Renal cortical epithelial cell (primary cell): ENCODE measurements at regions not wholly inside any gene's neighbourhood (a gene's known extent, or its start where the extent isn't known, plus 50 kb on each side); places are given as distances from the start of the nearest gene placed in this dataset.
"Not testable (repeated sequence)": the region's sequence is repeated elsewhere in the genome, so short reads cannot be mapped to it uniquely, and the experiment has no call there.

Experiments
- DNase-seq: peaks from one replicate; pipeline ENCODE4 v3.0.0-alpha.2; 2011; ENCODE audit warnings: low read depth

DNA sequence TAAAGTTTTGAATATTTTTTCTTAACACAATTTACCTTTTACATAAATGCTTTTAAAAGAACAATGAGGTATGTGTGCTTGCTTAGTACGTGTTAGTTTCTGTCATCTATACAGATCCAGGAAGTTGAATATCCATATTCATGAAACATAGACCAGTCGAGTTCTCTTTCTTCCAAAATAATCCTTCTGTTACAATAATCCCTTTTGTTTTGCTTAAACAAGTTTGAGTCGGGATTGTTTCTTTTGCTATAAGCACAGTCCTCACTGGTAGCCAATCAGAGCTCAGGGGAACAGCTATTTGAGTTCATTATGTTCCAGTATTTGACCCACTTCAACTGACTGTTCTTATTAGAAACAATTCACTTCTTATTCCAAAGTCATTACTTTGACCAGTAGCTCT, 214.7 kb upstream of the FLRT2 start:
- DNase-seq = no peak

DNA sequence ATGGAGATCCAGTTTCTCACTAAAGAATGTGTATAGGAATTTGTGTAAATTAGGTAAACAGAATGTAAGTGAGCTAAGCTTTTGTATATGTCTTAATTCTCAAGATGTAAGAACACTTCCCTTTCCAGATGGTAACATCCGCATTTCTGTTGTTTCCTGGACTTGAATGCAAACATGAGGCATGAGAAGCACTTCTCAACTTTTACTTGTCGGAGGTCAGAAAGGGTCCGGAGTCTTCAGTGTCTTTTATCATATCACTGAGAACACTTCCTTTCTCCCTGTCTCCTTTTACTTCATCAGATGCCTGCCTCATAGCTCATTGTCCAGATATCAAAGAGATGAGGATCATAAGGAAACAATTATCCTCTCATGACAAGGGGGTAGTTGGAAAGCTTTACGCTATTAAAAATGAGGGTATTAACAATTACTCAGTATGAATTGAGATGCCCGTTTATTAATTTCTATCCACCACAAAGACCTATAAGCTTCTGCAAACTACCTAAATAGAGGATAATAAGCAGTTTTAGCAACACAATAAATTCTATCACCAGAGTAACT, 214.1 kb upstream of the FLRT2 start:
- no peak for DNase-seq

DNA sequence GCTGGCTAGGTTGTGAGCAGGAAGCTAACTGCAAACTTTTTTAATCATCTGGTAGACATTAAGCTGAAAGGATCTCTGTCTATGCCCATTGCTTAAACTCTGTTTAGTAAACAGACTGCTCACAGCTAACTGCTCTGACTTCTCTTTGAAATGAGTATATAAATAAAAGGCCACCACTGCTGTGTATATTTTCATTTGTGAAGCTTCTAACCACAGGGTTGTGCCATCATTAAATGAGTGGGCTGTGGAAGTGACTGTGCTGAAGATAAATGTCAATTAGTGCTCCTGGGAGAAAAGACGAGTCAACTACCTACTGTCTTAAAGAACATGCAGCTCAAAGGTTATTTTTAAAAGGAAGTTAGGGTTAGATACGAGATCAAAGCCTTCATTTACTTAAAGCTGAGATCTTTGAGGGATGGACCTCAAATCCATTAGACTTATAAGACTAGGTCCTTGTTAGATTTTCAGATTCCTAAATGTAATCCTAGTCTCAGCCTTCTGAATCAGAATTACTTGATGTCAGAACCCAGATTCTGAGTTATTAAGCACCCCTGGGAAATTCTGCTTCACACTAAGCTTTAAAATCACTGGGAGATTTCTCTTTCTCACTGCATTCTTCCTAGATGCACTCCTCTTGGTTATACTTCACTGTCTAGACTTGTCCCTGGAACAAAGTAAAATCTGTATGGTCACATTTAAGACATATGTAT, 213.1 kb upstream of the FLRT2 start:
- peak; percentile 3 for DNase-seq

DNA sequence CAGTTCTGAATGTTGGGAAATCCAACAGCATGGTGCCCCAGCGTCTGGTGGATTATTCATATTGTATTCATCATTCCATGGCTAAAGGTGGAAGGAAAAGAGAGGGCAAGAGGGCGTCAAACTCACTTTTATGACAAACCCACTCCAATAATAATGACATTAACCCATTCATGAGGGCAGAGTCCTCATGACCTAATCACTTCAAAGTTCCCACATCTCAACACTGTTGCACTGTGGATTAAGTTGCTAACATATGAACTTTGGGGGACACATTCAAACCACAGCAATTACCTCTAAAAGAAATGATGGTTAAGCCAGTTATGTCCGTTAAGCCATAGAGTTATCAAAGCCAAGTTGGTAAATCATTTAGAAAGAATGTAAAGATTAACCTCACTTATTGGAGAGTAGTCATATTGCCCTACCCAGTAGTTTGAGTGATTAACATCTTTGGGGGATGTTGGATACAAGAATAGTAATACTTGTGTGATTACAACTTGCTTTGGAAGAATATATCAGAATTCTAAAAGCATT, 212.4 kb upstream of the FLRT2 start:
- DNase-seq = no peak

DNA sequence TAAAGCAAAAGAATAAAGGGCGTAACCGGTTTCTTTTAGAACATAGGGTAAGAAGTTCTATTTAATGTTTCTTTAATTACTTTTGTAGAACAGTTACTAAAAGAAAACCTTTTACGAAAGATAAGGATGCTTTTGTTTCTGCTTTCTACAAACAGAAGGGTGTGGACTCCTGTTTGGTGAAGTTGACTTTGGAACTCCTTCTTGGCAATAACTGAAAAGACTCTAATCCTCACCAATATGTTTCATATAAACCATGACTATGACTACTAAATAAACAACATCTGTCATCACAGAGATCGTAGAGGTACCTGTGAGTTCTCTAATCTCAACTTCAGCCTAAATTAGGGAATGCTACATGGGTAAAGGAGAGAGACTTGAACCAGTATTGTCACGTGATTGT, 210.8 kb upstream of the FLRT2 start:
- no peak for DNase-seq

DNA sequence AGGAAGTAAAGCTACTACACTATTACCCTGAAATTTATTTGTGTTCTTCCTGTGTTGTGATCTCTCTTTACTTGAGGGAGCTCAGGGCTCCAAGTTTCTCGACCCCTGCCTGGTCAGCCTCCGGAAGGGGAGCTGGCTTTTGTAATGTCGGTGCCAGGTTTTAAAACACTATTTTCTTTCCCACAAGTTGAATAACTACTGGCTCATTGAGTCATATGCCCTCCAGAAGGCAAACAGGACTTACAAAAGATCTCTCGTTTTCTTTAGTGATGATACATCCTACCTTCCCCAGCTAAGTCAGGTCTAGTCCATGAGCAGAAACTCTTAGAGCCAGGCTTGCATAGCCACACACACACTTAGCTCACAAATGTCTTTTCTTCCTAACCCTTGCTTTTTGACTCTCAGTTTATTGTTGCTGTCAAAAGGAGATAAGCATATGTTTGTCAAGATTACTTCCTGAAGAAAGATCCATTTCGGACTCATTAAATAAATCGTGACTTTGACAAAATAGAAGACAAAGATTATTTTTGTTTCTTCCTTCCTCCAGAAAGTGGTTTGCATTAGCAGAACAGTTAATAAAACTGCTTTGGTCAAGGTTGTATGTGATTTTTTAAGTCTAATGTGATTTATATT, 209.8 kb upstream of the FLRT2 start:
- DNase-seq = peak; percentile 71

DNA sequence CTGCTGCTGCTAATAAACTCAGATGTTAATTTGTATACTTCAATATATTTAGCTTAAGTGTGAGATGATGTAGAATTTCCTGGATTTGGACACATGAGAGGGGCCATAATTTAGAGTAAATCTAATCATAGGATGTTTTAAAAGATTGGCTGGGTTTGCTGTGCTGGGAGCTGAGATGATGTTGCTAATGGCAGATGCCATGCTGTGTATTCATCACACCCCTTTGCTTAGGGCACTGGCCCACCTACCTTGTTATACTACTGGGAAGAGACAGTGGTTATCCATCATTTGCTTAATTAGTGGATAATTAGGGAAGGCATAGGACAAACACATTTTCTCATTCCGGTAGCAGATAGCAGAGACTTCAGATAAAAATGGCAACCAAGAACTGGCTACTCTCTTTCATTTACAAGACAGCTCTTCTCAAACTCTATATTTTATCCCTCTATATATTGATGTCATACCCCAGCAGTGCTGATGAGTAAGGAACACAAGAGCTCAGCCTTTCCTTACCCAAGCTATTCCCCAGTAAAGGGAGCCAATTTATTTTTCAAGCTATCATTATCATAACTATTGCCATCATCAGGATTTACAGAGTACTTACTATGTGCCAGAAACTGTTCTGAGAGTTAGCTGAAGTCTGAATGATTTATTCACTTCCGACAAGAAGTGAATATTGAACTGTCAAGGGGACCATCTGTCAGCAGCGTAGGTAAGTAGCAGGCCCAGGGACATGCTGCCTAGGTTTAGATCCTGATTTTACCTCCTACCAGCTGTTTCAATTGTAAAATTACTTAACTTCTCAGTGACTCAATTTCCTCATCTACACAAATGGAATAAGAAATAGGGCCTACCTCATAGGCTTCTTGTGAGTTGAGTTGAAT, 204.6 kb upstream of the FLRT2 start:
- no peak for DNase-seq

DNA sequence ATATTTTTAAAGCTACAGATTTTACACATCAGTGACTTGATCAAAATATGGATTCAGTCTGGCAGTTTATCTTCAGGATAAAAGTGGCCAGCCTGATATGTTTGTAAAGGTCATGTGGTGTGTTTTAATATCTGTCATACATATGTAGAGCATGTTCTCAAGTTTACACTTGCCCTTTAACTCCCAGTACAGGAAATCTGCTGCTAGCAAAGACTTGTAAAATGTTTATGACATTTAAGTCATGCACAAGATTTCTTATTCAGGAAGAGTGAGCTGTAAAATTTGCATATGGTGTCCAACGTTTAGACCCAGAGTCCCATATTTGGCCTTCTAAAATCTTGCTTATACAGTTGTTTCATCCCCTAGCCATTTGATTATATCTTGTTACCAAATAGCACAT, 197.5 kb upstream of the FLRT2 start:
- no peak for DNase-seq

DNA sequence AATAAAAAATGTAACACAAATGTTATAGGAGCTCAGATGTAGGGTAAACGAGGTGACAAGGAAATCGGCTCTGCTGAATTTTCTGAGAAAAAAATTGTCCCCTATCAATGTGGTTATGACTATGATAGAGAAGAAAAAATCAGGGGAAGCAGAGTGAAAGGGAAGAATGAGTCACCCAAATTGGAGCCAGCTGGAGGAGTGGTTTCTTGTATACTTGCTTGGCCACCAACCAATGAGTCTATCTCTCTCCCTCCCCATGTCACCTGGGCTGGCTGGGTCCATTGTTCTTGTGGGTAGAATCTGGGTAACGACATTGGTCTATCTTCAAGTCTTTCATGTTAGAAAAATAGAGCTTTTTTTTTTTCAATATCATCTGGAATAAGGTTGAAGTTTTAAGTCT, 196.6 kb upstream of the FLRT2 start:
- no peak for DNase-seq

DNA sequence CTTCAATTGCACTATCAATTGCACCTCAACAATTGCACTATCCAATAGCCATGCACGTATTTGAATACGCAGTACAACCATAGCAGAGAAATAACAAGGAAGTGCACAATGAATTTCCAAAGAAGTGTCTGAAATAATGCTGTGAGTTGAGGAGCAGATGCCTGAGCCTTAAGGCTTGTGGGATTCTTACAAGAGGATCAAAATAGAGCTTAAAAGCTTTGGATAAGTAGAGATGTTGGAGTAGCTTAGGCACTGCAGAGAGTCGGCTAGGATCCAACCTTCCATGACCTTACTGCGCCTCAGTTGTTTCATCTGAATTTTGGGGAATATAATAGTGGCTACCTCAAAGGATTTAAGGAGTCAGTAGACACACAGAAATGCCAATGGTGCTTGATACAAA, 196.1 kb upstream of the FLRT2 start:
- DNase-seq = no peak

DNA sequence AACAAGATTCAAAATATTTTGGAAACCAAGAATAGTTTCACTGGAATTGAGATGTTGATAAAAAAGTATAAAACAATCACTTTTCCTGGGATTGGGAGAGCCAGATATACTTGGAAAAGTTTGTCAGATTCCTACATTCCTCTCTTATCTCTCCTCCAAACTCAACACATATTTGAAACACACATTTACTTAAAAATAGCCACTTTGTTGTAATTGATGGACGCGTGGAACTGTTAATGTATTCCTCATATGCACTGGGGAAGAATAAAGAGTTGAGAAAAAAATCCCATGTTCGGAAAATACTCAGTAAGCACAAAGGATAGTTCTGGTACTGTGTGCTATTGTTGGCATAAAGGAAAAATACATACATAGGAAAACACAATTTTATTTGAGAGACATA, 195.6 kb upstream of the FLRT2 start:
- no peak for DNase-seq

DNA sequence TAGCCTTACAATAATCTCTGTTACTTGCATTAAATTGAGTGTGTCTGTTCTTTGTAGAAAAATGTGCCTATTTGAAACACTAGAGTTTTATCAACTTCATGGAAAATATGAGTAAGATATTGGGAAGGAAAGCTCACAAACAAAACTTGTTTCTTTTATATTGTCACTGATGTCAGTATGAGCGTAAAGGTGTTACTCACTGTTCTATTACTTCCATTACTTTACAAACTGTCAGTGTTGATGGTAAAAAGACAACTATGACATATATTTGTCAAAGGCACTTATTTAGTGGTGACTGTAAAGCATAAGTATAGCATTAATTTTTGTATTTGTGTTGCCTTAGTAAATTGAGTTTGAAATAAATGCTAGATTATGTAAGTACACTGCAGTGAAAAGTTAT, 193.7 kb upstream of the FLRT2 start:
- no peak for DNase-seq

DNA sequence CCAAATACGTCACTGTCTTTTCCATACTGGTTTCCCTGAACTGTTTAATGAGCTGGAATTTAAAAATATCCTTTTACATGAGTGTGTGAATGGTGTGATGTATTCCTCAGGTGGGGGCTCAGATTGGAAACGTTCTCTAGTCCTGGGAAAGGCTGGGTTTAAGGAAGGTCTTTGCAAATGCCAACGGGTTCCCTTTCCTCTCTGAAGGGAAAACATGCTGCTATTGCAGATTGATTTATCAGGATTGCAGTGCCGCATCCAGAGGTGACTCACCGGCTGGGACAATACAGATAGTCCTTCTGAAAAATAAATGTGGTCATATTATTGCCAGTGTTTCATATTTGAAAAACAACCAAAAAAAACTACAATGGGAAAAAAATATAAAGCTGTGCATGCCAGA, 193.1 kb upstream of the FLRT2 start:
- no peak for DNase-seq

DNA sequence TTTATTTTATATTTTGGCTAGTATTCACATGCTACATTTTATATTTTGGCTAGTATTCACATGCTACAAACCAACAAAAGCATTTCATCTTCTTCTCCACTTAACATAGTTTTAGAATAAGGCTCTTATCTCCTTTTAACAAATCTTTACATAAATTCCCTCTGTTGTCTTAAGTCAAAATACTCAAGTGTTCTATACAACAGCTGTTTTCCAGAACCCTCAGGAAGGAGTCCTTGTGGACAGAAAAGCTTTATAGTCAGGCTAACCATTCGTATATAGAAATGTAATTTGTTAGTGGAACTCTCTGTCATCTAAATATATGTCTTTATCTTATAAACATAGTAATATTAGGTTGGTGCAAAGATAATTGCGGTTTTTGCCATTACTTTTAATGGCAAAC, 191.0 kb upstream of the FLRT2 start:
- no peak for DNase-seq

DNA sequence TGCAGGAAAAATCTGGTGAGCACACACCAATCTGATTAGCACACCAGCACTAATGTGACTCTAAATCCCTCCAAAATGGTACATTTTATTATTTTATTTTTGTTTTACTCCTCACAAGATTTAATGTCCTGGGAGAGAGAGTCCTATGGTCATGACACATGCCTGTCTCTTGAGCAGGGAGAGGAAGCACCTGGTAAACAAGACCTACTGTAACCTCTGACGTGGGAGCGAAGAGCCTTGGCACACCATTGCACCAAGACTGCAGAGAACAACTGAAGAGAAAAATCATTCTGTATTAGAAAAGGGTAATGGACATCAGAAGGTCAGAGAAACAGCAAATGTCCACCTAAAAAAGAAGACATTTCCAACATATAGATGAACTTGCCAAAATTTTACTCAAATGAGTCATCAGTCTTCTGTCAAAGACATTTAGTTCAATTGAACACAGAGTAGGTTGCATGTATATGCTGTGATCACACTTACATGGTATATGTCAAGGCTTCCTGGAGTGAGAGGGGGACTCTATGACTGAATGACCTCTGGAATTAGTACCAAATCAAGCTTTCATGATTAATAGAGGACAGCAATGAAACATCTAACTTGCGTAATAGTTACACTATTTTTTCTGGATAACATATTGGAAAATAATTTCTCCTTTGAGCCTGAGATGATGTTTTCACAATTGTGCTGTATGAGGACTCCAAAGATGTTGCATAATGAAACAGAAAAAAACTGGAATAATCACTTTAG, 186.9 kb upstream of the FLRT2 start:
- DNase-seq = no peak

DNA sequence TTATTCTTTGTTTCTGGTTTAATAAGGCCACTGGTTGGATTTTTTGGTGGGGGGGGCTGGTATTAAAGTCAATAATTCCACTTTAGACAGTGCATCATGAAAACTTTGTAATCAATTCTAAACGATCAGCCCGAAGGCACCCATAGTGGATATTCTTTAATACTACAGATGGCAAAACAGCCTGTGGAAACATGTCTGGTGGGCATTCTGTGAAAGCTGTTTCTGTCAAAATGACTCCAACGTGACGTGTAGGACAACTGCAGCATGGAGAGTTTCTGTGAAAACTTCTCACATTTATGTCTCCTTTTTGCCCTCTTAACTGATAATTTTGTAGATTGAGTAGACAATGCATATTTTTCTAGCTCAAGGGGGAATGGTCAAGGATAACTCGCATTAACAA, 185.8 kb upstream of the FLRT2 start:
- DNase-seq = no peak

DNA sequence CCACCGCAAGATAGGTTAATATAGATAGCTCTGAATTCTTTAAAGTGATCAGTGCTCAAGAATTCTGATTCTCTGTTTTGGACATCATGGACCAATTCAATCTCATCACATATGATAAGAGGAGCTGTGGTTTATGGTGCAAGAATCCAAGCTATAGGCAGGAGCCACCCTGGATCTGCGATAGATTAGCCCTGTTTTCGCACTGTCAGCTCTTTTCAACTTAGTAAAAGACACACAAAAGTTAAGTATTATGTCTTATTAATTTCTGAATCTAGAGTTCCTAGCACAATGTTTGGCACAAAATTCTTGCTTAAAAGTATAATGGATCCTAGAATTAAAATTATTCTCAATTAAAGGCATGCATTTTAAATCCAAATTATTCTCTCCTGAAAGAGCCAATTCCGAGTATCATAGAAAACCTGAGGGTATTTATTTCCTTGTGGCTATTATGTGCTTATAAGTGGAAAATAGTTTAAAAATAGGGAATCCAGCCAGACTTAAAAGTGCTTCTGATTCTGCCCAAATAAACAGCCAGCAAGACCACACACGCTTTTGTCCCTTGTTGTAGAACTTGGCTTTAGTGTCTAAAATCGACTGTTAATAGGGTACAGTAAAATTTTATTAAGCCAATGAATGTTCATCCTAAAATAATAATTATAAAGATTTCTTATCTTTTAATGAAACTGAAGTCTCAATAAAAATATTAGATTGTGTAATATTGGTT, 184.9 kb upstream of the FLRT2 start:
- DNase-seq = no peak

DNA sequence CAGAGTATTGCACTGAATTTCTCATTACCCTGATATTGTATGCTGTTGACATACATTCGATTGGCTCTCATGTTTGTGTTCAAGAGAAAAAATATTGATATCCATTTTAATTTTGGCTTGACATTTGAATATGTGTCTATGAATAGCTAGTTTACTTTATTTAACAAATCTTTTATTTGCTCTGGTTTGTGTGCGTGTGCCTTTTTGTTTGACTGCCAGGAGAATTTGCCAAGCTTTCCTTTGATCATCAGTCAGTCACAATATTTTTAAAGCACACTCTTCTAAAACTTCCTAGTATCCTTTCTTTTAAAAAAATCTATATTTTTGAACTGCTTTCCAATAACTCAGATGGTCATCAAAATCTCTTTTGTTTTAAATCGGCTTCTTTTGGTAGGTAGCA, 179.3 kb upstream of the FLRT2 start:
- no peak for DNase-seq

DNA sequence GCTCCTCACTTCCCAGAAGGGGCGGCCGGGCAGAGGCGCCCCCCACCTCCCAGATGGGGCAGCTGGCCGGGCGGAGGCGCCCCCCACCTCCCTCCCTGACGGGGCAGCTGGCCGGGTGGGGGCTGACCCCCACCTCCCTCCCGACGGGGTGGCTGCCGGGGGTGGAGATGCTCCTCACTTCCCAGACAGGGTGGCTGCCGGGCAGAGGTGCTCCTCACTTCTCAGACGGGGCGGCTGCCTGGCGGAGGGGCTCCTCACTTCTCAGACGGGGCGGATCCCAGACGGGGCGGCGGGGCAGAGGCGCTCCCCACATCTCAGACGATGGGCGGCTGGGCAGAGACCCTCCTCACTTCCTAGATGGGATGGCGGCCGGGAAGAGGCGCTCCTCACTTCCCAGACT, 177.4 kb upstream of the FLRT2 start:
- not testable (repeated sequence) for DNase-seq

DNA sequence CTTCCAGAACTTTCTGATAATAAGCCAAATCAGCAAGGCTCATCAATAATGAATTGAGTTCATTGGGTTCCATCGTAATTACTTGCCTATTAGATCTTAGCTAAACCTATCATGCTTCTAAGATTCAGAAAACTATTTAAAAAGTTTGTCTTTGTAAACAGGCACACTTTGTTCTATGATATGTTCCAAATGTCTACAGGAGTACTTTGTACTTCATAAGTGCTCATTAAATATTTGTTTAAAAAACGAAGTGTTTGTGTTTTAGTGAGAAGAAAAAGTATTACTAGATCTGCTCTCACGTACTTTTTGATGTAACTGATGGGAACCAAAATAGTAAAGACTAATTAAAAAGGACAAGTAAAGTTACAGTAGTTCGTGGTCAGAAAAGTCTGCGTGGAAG, 172.8 kb upstream of the FLRT2 start:
- no peak for DNase-seq
